SHP77 treated with DMSO at 0.1 percent for 48 hours (cell line): ENCODE measurements at regions not wholly inside any gene's neighbourhood (a gene's known extent, or its start where the extent isn't known, plus 50 kb on each side); places are given as distances from the start of the nearest gene placed in this dataset.
"Not testable (repeated sequence)": the region's sequence is repeated elsewhere in the genome, so short reads cannot be mapped to it uniquely, and the experiment has no call there.

ENCODE experiments used
- DNase-seq: peaks from one replicate; lab custom pipeline; 2025; lab: John Stamatoyannopoulos, UW

GRCh38 chr5:56382896-56383295 lies 149.8 kb upstream of the ANKRD55 start:
- no peak for DNase-seq

GRCh38 chr5:56377573-56377972 lies 144.4 kb upstream of the ANKRD55 start:
- no peak for DNase-seq

- no peak for DNase-seq
These were observed 143.0 kb upstream of the ANKRD55 start for GRCh38 chr5:56376128-56376527.

GRCh38 chr5:56375011-56375410 lies 141.9 kb upstream of the ANKRD55 start:
- DNase-seq = peak; percentile 27

- DNase-seq = not testable (repeated sequence)
These were observed 139.4 kb upstream of the ANKRD55 start for GRCh38 chr5:56372491-56372890.

- DNase-seq = no peak
These were observed 136.3 kb upstream of the ANKRD55 start for GRCh38 chr5:56369361-56369811.

GRCh38 chr5:56367748-56368147 lies 134.6 kb upstream of the ANKRD55 start:
- no peak for DNase-seq

- DNase-seq = no peak
These were observed 133.9 kb upstream of the ANKRD55 start for GRCh38 chr5:56366986-56367385.

- no peak for DNase-seq
These were observed 128.3 kb upstream of the ANKRD55 start for GRCh38 chr5:56361398-56361797.

GRCh38 chr5:56360816-56361215 lies 127.7 kb upstream of the ANKRD55 start:
- DNase-seq = no peak

GRCh38 chr5:56359809-56360685 lies 126.9 kb upstream of the ANKRD55 start:
- DNase-seq = no peak

GRCh38 chr5:56358703-56359681 lies 125.9 kb upstream of the ANKRD55 start:
- no peak for DNase-seq

- DNase-seq = no peak
These were observed 124.9 kb upstream of the ANKRD55 start for GRCh38 chr5:56358046-56358445.

- no peak for DNase-seq
These were observed 124.3 kb upstream of the ANKRD55 start for GRCh38 chr5:56357426-56357825.

GRCh38 chr5:56356836-56357160 lies 123.7 kb upstream of the ANKRD55 start:
- no peak for DNase-seq

- DNase-seq = no peak
These were observed 123.1 kb upstream of the ANKRD55 start for GRCh38 chr5:56356121-56356835.

GRCh38 chr5:56354836-56355235 lies 121.7 kb upstream of the ANKRD55 start:
- no peak for DNase-seq

GRCh38 chr5:56352808-56353590 lies 119.9 kb upstream of the ANKRD55 start:
- no peak for DNase-seq

- DNase-seq = no peak
These were observed 117.6 kb upstream of the ANKRD55 start for GRCh38 chr5:56350597-56351170.

GRCh38 chr5:56350011-56350596 lies 117.0 kb upstream of the ANKRD55 start:
- no peak for DNase-seq

GRCh38 chr5:56349461-56349860 lies 116.3 kb upstream of the ANKRD55 start:
- DNase-seq = no peak
